Peyer's patch (tissue), 4 donors: ENCODE measurements at regions not wholly inside any gene's neighbourhood (a gene's known extent, or its start where the extent isn't known, plus 50 kb on each side); places are given as distances from the start of the nearest gene placed in this dataset.

Experiments used
- POLR2A ChIP-seq, 2 donors: fragments of 450-650 bp; IDR thresholded peaks; one replicate each; pipeline ENCODE4 v1.5.1; 2017; ENCODE audit warnings: antibody characterized with exemption in 2 of 2, mild to moderate bottlenecking in 2 of 2, moderate library complexity in 2 of 2
- TF ChIP-seq, protein P1 (sequence below), 6 experiments: fragments of 450-650 bp in 4 of 6; fragments of 200-600 bp in 2 of 6; sonication (generic) in 1 of 6; IDR thresholded peaks; one replicate each; pipeline ENCODE4 v1.5.1; 2017 to 2019; ENCODE audit warnings: antibody characterized with exemption in 6 of 6, mild to moderate bottlenecking in 3 of 6, moderate library complexity in 1 of 6

DNA sequence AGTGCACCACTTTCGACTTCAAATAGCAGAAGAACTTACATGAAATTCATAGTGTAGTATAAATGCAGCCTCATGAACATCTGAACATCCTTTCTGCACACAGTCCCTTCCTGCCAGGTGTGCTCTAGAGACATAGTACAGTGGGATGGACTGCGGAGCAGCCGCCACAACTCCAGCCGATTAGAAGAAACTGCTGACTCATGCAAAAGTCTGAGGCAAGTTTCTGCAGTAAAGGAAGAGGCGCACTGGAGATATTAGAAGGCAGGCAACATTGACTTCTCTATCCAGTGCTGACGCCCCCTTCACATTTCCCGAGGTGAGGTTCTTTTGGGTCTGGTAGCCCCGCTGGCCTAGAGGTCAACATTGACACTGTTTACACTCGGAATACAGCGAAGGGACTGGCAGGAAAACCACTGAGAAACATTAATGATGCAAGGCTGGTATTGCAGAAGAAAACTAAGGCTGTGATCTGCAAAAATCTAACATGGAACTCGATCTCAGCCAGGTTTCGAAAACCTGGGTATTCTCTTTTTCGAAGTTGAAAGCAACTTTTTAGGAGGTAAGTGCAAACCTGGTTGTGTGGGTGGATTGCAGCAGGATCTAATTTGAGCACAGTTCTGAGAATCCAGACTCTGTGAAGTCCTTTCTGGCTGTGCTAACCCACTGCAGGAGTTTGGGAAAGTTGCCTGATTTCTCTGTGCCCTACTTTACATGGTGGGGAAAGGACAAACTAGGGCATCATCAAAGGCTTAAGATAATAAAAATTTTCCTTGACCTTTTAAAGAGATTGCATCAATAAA lies 90.7 kb downstream of the CDC7 start:
- TF ChIP-seq, protein P1, sequence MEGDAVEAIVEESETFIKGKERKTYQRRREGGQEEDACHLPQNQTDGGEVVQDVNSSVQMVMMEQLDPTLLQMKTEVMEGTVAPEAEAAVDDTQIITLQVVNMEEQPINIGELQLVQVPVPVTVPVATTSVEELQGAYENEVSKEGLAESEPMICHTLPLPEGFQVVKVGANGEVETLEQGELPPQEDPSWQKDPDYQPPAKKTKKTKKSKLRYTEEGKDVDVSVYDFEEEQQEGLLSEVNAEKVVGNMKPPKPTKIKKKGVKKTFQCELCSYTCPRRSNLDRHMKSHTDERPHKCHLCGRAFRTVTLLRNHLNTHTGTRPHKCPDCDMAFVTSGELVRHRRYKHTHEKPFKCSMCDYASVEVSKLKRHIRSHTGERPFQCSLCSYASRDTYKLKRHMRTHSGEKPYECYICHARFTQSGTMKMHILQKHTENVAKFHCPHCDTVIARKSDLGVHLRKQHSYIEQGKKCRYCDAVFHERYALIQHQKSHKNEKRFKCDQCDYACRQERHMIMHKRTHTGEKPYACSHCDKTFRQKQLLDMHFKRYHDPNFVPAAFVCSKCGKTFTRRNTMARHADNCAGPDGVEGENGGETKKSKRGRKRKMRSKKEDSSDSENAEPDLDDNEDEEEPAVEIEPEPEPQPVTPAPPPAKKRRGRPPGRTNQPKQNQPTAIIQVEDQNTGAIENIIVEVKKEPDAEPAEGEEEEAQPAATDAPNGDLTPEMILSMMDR (IDR thresholded peaks at IDR 0.05): no peak
- TF ChIP-seq POLR2A (IDR thresholded peaks at IDR 0.05): no peak
